ENCODE measurements at regions not wholly inside any gene's neighbourhood (a gene's known extent, or its start where the extent isn't known, plus 50 kb on each side); places are given as distances from the start of the nearest gene placed in this dataset.

DNA sequence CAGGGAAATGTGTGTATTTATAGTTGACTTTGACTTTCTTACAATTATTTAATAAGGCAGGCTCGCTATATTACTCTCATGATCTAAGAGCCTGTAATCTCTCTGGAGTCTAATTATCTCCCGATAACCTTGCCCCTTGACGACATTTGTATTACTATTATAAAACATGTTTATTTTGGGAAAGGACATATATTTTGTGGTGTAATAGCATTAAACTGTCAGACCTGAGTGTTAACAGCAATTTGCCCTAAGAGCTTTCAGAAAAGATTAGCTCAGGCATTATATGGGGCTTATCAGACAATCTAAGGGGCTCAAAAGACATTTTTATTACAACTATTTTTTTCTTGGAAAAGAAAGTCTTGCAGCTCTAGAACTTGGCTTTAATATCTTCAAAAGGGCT is 427.9 kb upstream of the SLIT2 start:
- TF ChIP-seq CTCF (IDR thresholded peaks at IDR 0.05; ENCODE audit: low read depth, low read length, poor library complexity, severe bottlenecking) (no peak), EZH2phosphoT487 (IDR thresholded peaks at IDR 0.05; ENCODE audit: borderline replicate concordance, low read length) (no peak)

All from DOHH2 (cell line).